K562 (cell line): ENCODE measurements at regions not wholly inside any gene's neighbourhood (a gene's known extent, or its start where the extent isn't known, plus 50 kb on each side); places are given as distances from the start of the nearest gene placed in this dataset.

Source experiments
- ATAC-seq: fragments of 200-7000 bp; cut with Tn5 transposase; 3 replicates; pipeline ENCODE4 v1.9.1; 2020; ENCODE audit warnings: moderate library complexity
- BruUV-seq: library from RNA; stranded (reverse); fragments of 400-500 nt; replicated peaks from 2 replicates; lab custom pipeline; 2021; lab: Mats Ljungman, UMichigan
- CTCF ChIA-PET: fragments of 300-600 bp; formaldehyde crosslinking; extraction: SDS; loops from one replicate; lab custom pipeline; 2021; ENCODE audit warnings: low intra/inter-chr PET ratio; lab: Yijun Ruan, JAX
- POLR2A ChIA-PET: fragments of 300-600, 350-650 bp; sonication (Branson Sonifier 250); formaldehyde crosslinking; extraction: SDS; loops from one replicate; lab custom pipeline; 2021; ENCODE audit warnings: antibody characterized with exemption, inconsistent platforms; lab: Yijun Ruan, JAX
- DNase-seq, 4 experiments: peaks; one replicate each; pipeline versions ENCODE4 v3.0.0 to v3.0.0-alpha.2; 2011 to 2018; ENCODE audit warnings: low spot score in 3 of 4, mixed read lengths in 3 of 4; ENCODE audit errors: extremely low read depth in 1 of 4
- FAIRE-seq: peaks from 2 replicates; lab custom pipeline; 2011; peaks lifted over from hg19 to GRCh38; lab: Jason Lieb, UNC
- H2AFZ ChIP-seq: 2 replicates; pipeline ENCODE4 v1.6.0; 2011; ENCODE audit warnings: low read depth, low read length, control low read depth, inconsistent platforms
- H3K27ac ChIP-seq: fragments of 200-600 bp; 3 replicates; pipeline ENCODE4 v1.8.0; 2011; ENCODE audit warnings: low read depth, mild to moderate bottlenecking, control low read depth, inconsistent platforms, low read length, moderate library complexity, mixed read lengths; ENCODE audit errors: extremely low read depth
- H3K27me3 ChIP-seq, 2 experiments: fragments of 300-600 bp in 1 of 2; 2 replicates in 1 of 2; 3 replicates in 1 of 2; pipeline versions ENCODE4 v1.6.0 to v1.8.0; 2011; ENCODE audit warnings: inconsistent platforms in 2 of 2, low read length in 2 of 2, mild to moderate bottlenecking in 1 of 2, mixed read lengths in 1 of 2, moderate library complexity in 1 of 2; ENCODE audit not compliant: control insufficient read depth in 2 of 2, insufficient read depth in 2 of 2
- H3K36me3 ChIP-seq: fragments of 300-600 bp; 3 replicates; pipeline ENCODE4 v1.8.0; 2011; ENCODE audit warnings: mild to moderate bottlenecking, low read length, inconsistent platforms; ENCODE audit not compliant: control insufficient read depth, insufficient read depth
- H3K4me1 ChIP-seq, 2 experiments: fragments of 200-600 bp in 1 of 2; replicated peaks in 1 of 2; 2 replicates in 1 of 2; 3 replicates in 1 of 2; pipeline versions ENCODE4 v1.5.1 to v1.8.0; 2011; ENCODE audit warnings: inconsistent platforms in 2 of 2, low read length in 2 of 2, mild to moderate bottlenecking in 1 of 2, mixed read lengths in 1 of 2, moderate library complexity in 1 of 2; ENCODE audit not compliant: control insufficient read depth in 2 of 2, insufficient read depth in 2 of 2
- H3K4me2 ChIP-seq: 2 replicates; pipeline ENCODE4 v1.6.1; 2011; ENCODE audit warnings: low read length, control low read depth, inconsistent platforms, mixed read lengths; ENCODE audit not compliant: insufficient read depth
- H3K4me3 ChIP-seq: fragments of 200-600 bp; sonication (generic), shearing (Covaris generic); 2 replicates; pipeline ENCODE4 v1.5.1; 2016; ENCODE audit warnings: control low read depth, inconsistent platforms
- H3K79me2 ChIP-seq: fragments of 200-600 bp; 3 replicates; pipeline ENCODE4 v1.8.0; 2011; ENCODE audit warnings: low read length, inconsistent platforms; ENCODE audit not compliant: control insufficient read depth, insufficient read depth
- H3K9ac ChIP-seq, 2 experiments: 2 replicates each; pipeline versions ENCODE4 v1.6.0 to v1.6.1; 2011; ENCODE audit warnings: low read depth in 2 of 2, low read length in 2 of 2, control low read depth in 1 of 2, inconsistent platforms in 1 of 2, mild to moderate bottlenecking in 1 of 2, mixed read lengths in 1 of 2; ENCODE audit not compliant: insufficient read depth in 1 of 2
- H3K9me1 ChIP-seq: one replicate; pipeline ENCODE4 v1.6.0; 2011; ENCODE audit warnings: inconsistent platforms, mild to moderate bottlenecking, low read length, moderate library complexity; ENCODE audit not compliant: control insufficient read depth, insufficient read depth
- H3K9me3 ChIP-seq: replicated peaks from 2 replicates; pipeline ENCODE4 v1.5.1; 2011; ENCODE audit warnings: low read depth, low read length, inconsistent platforms; ENCODE audit not compliant: control insufficient read depth, insufficient read depth
- H4K20me1 ChIP-seq: replicated peaks from 2 replicates; pipeline ENCODE4 v1.6.1; 2011; ENCODE audit warnings: low read length, inconsistent platforms, mixed read lengths; ENCODE audit not compliant: control insufficient read depth, insufficient read depth
- ARID1B ChIP-seq: fragments of 450-650 bp; IDR thresholded peaks from 2 replicates; pipeline ENCODE4 v1.6.1; 2016; ENCODE audit warnings: antibody characterized with exemption, mild to moderate bottlenecking, inconsistent platforms
- BCL6 ChIP-seq: fragments of 250-450 bp; sonication (Bioruptor Pico); IDR thresholded peaks from 2 replicates; pipeline ENCODE4 v1.4.0; 2020
- BCOR ChIP-seq: fragments of 450-650 bp; IDR thresholded peaks from 2 replicates; pipeline ENCODE4 v1.6.1; 2016
- C11orf30 ChIP-seq: fragments of 450-650 bp; IDR thresholded peaks from 2 replicates; pipeline ENCODE4 v1.6.1; 2016; ENCODE audit warnings: low read depth, mild to moderate bottlenecking
- DNMT1 ChIP-seq: fragments of 450-650 bp; IDR thresholded peaks from 2 replicates; pipeline ENCODE4 v1.6.1; 2016; ENCODE audit warnings: antibody characterized with exemption, mild to moderate bottlenecking
- HSF4 ChIP-seq: fragments of 250-450 bp; sonication (Bioruptor Pico); IDR thresholded peaks from 2 replicates; pipeline ENCODE4 v2.1.2; 2022; ENCODE audit warnings: mild to moderate bottlenecking, moderate library complexity, borderline replicate concordance
- ID3 ChIP-seq, 2 experiments: fragments of 250-450 bp in 1 of 2; fragments of 450-650 bp in 1 of 2; sonication (Bioruptor Pico) in 1 of 2; IDR thresholded peaks; 2 replicates each; pipeline versions ENCODE4 v1.6.1 to v1.8.0; 2016 to 2021; ENCODE audit warnings: mild to moderate bottlenecking in 2 of 2, moderate library complexity in 2 of 2, missing compliant biosample characterization in 1 of 2, missing genetic modification characterization in 1 of 2
- ILK ChIP-seq: fragments of 450-650 bp; IDR thresholded peaks from 2 replicates; pipeline ENCODE4 v1.6.1; 2016; ENCODE audit warnings: missing genetic modification characterization, low read depth, mild to moderate bottlenecking, missing compliant biosample characterization, moderate library complexity, borderline replicate concordance
- SMAD3 ChIP-seq: fragments of 450-650 bp; formaldehyde crosslinking; conservative IDR thresholded peaks from 2 replicates; pipeline ENCODE4 v1.4.0; 2020; ENCODE audit warnings: mild to moderate bottlenecking
- SMAD4 ChIP-seq: fragments of 250-450 bp; sonication (Bioruptor Pico); conservative IDR thresholded peaks from 2 replicates; pipeline ENCODE4 v1.8.0; 2021; ENCODE audit warnings: inconsistent platforms, mild to moderate bottlenecking, moderate library complexity
- SMARCC2 ChIP-seq: fragments of 450-650 bp; IDR thresholded peaks from 2 replicates; pipeline ENCODE4 v1.6.1; 2017; ENCODE audit warnings: antibody characterized with exemption, moderate library complexity, mild to moderate bottlenecking, low read depth
- TEAD4 ChIP-seq, 2 experiments: sonication (generic) in 1 of 2; formaldehyde crosslinking in 1 of 2; IDR thresholded peaks; 2 replicates each; pipeline versions ENCODE4 v1.6.1 to v1.8.0; 2012 to 2022; ENCODE audit warnings: borderline replicate concordance in 1 of 2, inconsistent platforms in 1 of 2, low read length in 1 of 2, mild to moderate bottlenecking in 1 of 2, missing genetic modification reagents in 1 of 2
- ZC3H11A ChIP-seq: IDR thresholded peaks from 2 replicates; pipeline ENCODE4 v1.6.1; 2012; ENCODE audit warnings: low read depth, low read length, improper control_type of control experiment
- WGBS: fragments of 100-300 bp; shearing (Covaris generic); methylation state at CpG from one replicate; pipeline ENCODE4 v1.1.6; 2016; ENCODE audit warnings: low coverage, mixed read lengths; ENCODE audit not compliant: insufficient coverage; ENCODE audit errors: missing lambda C conversion rate; 5-methylcytosine and 5-hydroxymethylcytosine counted together
- in situ Hi-C: fragments of 300-500 bp; cut with MboI; formaldehyde crosslinking; loops from 4 replicates; pipeline ENCODE4 v1.15.0; 2018; ENCODE audit warnings: inconsistent platforms, mixed read lengths
- intact Hi-C: fragments of 100-400 bp; cut with micrococcal nuclease; formaldehyde crosslinking; loops from 2 replicates; pipeline ENCODE4 v1.14.2; 2022
- TF ChIP-seq, protein P1 (sequence below): sonication (generic); formaldehyde crosslinking; IDR thresholded peaks from 2 replicates; pipeline ENCODE4 v1.8.0; 2022; ENCODE audit warnings: mild to moderate bottlenecking, missing genetic modification reagents
- TF ChIP-seq, protein P2 (sequence below): sonication (generic); formaldehyde crosslinking; IDR thresholded peaks from 2 replicates; pipeline ENCODE4 v1.4.0; 2020; ENCODE audit warnings: mild to moderate bottlenecking, missing genetic modification reagents
- TF ChIP-seq, protein P3 (sequence below): fragments of 450-650 bp; IDR thresholded peaks from 2 replicates; pipeline ENCODE4 v1.7.0; 2016; ENCODE audit warnings: borderline replicate concordance

DNA sequence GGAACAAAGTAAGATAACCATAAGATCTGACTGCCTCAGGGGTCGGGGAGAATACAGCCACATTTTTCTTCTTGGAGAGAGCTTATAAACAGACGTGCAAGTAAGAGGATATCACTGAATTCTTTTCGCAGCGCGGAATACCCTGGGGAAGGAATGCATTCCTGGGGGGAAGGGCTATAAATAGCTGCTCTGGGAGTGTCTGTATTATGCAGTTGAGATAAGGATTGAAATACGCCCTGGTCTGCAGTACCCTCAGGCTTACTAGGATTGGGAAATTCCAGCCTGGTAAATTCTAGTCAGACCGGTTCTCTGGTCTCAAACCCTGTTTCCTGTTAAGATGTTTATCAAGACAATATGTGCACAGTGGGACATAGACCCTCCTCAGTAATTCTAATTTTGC, 1491.7 kb upstream of the RAG2 start (continued):
- TF ChIP-seq, protein P1, sequence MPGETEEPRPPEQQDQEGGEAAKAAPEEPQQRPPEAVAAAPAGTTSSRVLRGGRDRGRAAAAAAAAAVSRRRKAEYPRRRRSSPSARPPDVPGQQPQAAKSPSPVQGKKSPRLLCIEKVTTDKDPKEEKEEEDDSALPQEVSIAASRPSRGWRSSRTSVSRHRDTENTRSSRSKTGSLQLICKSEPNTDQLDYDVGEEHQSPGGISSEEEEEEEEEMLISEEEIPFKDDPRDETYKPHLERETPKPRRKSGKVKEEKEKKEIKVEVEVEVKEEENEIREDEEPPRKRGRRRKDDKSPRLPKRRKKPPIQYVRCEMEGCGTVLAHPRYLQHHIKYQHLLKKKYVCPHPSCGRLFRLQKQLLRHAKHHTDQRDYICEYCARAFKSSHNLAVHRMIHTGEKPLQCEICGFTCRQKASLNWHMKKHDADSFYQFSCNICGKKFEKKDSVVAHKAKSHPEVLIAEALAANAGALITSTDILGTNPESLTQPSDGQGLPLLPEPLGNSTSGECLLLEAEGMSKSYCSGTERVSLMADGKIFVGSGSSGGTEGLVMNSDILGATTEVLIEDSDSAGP (CRISPR knock-in tag), result no peak
- TF ChIP-seq C11orf30, result no peak
- TF ChIP-seq, all 486 proteins: peak for 0

DNA sequence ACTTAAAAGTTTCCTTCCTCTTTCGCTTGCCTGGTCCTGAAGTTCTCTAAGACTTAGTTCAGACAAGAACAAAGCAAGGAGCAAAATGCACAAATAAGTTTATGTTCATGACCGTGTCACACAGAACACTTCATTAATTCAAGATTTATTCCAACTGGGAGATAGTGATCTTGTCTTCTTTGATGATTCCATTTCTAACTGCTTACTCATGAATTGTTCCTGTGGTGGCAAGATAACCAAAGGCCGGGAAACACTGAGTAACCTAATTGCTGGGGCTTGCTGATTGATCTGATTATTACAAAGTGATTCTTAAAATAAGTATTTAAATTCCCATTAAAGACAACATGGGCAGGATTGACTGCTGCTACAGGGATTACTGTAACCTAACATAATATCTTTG, 1462.9 kb upstream of the RAG2 start:
- BruUV-seq, result no TSS peak
- no peak for DNase-seq
- no peak for TF ChIP-seq BCOR
- TF ChIP-seq, protein P2, sequence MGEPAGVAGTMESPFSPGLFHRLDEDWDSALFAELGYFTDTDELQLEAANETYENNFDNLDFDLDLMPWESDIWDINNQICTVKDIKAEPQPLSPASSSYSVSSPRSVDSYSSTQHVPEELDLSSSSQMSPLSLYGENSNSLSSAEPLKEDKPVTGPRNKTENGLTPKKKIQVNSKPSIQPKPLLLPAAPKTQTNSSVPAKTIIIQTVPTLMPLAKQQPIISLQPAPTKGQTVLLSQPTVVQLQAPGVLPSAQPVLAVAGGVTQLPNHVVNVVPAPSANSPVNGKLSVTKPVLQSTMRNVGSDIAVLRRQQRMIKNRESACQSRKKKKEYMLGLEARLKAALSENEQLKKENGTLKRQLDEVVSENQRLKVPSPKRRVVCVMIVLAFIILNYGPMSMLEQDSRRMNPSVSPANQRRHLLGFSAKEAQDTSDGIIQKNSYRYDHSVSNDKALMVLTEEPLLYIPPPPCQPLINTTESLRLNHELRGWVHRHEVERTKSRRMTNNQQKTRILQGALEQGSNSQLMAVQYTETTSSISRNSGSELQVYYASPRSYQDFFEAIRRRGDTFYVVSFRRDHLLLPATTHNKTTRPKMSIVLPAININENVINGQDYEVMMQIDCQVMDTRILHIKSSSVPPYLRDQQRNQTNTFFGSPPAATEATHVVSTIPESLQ (CRISPR knock-in tag), result no peak
- peak; percentile 35 for TF ChIP-seq ARID1B
- no peak for TF ChIP-seq ID3 (CRISPR knock-in tag; IDR thresholded peaks at IDR 0.05)
- no peak for TF ChIP-seq ID3 (tag; IDR thresholded peaks at IDR 0.05)
- TF ChIP-seq ZC3H11A, result no peak
- no peak for TF ChIP-seq SMAD3
- TF ChIP-seq HSF4 (CRISPR knock-in tag), result no peak
- no peak for TF ChIP-seq SMAD4
- no peak for TF ChIP-seq SMARCC2
- TF ChIP-seq BCL6 (CRISPR knock-in tag), result no peak
- no peak for TF ChIP-seq DNMT1
- TF ChIP-seq, protein P3, sequence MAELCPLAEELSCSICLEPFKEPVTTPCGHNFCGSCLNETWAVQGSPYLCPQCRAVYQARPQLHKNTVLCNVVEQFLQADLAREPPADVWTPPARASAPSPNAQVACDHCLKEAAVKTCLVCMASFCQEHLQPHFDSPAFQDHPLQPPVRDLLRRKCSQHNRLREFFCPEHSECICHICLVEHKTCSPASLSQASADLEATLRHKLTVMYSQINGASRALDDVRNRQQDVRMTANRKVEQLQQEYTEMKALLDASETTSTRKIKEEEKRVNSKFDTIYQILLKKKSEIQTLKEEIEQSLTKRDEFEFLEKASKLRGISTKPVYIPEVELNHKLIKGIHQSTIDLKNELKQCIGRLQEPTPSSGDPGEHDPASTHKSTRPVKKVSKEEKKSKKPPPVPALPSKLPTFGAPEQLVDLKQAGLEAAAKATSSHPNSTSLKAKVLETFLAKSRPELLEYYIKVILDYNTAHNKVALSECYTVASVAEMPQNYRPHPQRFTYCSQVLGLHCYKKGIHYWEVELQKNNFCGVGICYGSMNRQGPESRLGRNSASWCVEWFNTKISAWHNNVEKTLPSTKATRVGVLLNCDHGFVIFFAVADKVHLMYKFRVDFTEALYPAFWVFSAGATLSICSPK, result no peak
- TF ChIP-seq TEAD4 (IDR thresholded peaks at IDR 0.05; ENCODE audit: low read length), result peak; percentile 45; the same call in 1 of the 2 replicates
- TF ChIP-seq TEAD4 (CRISPR knock-in tag; IDR thresholded peaks at IDR 0.05; ENCODE audit: borderline replicate concordance), result no peak
- no peak for TF ChIP-seq ILK (tag)

More for the DNA sequence above, 1462.9 kb upstream of the RAG2 start:
- in situ Hi-C loops, result no loop called here
- intact Hi-C loops, result no loop called here
- no peaks in the 10 kb centered on the region; a peak in 1 of 5 replicates for H3K4me1 ChIP-seq
- CTCF ChIA-PET, result interaction anchor here (0.6 kb wide), 1 partner anchor 118 kb away, joined by 3 read pairs; no protein-coding TSS in a partner anchor
- no peaks in the 10 kb centered on the region for H3K27me3 ChIP-seq
- no peaks in the 10 kb centered on the region for H3K9me3 ChIP-seq
- no peaks in the 10 kb centered on the region for H4K20me1 ChIP-seq
- no peak overlapping the region for H2AFZ ChIP-seq
- ATAC-seq (no peak), FAIRE-seq (no peak)
- H3K4me2 ChIP-seq, result no peak overlapping the region
- no peaks in the 10 kb centered on the region for H3K9me1 ChIP-seq
- H3K9ac ChIP-seq, result no peak overlapping the region
- H3K4me3 ChIP-seq, result no peak overlapping the region
- WGBS, result 4% methylated on average over 3 of the region's 3 CpGs
- H3K79me2 ChIP-seq, result no peaks in the 10 kb centered on the region
- no peak overlapping the region for H3K27ac ChIP-seq
- POLR2A ChIA-PET, result no interaction called here
- no peaks in the 10 kb centered on the region for H3K36me3 ChIP-seq
